H1 (cell line): ENCODE measurements at regions not wholly inside any gene's neighbourhood (a gene's known extent, or its start where the extent isn't known, plus 50 kb on each side); places are given as distances from the start of the nearest gene placed in this dataset.

Experiments used
- CTCF ChIA-PET: fragments of 300-600 bp; sonication (Branson Sonifier 250); formaldehyde crosslinking; loops from one replicate; lab custom pipeline; 2021; ENCODE audit not compliant: partially characterized antibody; lab: Charles Lee
- POLR2A ChIA-PET: fragments of 300-600 bp; sonication (Branson Sonifier 250); formaldehyde crosslinking; loops from one replicate; lab custom pipeline; 2021; ENCODE audit warnings: inconsistent platforms; ENCODE audit not compliant: partially characterized antibody; lab: Charles Lee
- DNase-seq, 2 experiments: peaks; one replicate each; pipeline versions ENCODE4 v3.0.0 to v3.0.0-alpha.2; 2010 to 2022; ENCODE audit warnings: low spot score in 2 of 2, low read depth in 1 of 2, mixed read lengths in 1 of 2
- FAIRE-seq: peaks from 2 replicates; lab custom pipeline; 2011; peaks lifted over from hg19 to GRCh38; lab: Jason Lieb, UNC
- H2AFZ ChIP-seq: 2 replicates; pipeline ENCODE4 v1.8.1; 2012; ENCODE audit warnings: low read length, inconsistent platforms
- H2AK5ac ChIP-seq: 2 replicates; pipeline ENCODE4 v1.6.1; 2013; ENCODE audit warnings: low read depth, low read length
- H2BK120ac ChIP-seq: replicated peaks from 2 replicates; pipeline ENCODE3; 2013; ENCODE audit warnings: low read depth, low read length, inconsistent platforms
- H2BK12ac ChIP-seq: 2 replicates; pipeline ENCODE4 v1.6.1; 2013; ENCODE audit warnings: low read depth, low read length
- H2BK15ac ChIP-seq: 2 replicates; pipeline ENCODE4 v1.6.1; 2013; ENCODE audit warnings: low read length
- H2BK20ac ChIP-seq: 2 replicates; pipeline ENCODE4 v1.6.1; 2013; ENCODE audit warnings: low read length
- H2BK5ac ChIP-seq: 2 replicates; pipeline ENCODE4 v1.6.1; 2013; ENCODE audit warnings: low read depth, low read length
- H3K14ac ChIP-seq: 2 replicates; pipeline ENCODE4 v1.6.1; 2013; ENCODE audit warnings: inconsistent platforms; ENCODE audit not compliant: insufficient read length
- H3K18ac ChIP-seq: 2 replicates; pipeline ENCODE4 v1.6.1; 2013; ENCODE audit warnings: low read length; ENCODE audit errors: extremely low read depth
- H3K23ac ChIP-seq: 2 replicates; pipeline ENCODE4 v1.6.1; 2013; ENCODE audit warnings: inconsistent platforms; ENCODE audit not compliant: insufficient read length
- H3K23me2 ChIP-seq: 2 replicates; pipeline ENCODE4 v1.6.1; 2013; ENCODE audit warnings: low read depth, low read length
- H3K27ac ChIP-seq: 2 replicates; pipeline ENCODE4 v1.6.1; 2011; ENCODE audit warnings: low read depth, low read length, inconsistent platforms
- H3K27me3 ChIP-seq, 4 experiments: replicated peaks in 1 of 4; 1 replicate in 1 of 4; 2 replicates in 3 of 4; pipeline versions ENCODE4 v1.6.1 to v1.8.1; 2011 to 2013; ENCODE audit warnings: low read length in 3 of 4, mild to moderate bottlenecking in 3 of 4, inconsistent platforms in 2 of 4, mixed read lengths in 2 of 4, moderate library complexity in 1 of 4; ENCODE audit not compliant: control insufficient read depth in 3 of 4, insufficient read depth in 3 of 4; ENCODE audit errors: extremely low read depth in 1 of 4
- H3K36me3 ChIP-seq, 4 experiments: 2 replicates each; pipeline versions ENCODE4 v1.6.1 to v1.8.1; 2011 to 2013; ENCODE audit warnings: mild to moderate bottlenecking in 4 of 4, low read length in 3 of 4, moderate library complexity in 2 of 4, control low read depth in 1 of 4, inconsistent platforms in 1 of 4; ENCODE audit not compliant: insufficient read depth in 4 of 4, control insufficient read depth in 2 of 4
- H3K4ac ChIP-seq: replicated peaks from 2 replicates; pipeline ENCODE3; 2013; ENCODE audit warnings: low read length, low read depth, mixed read lengths, inconsistent platforms; ENCODE audit not compliant: insufficient read length
- H3K4me1 ChIP-seq, 4 experiments: replicated peaks in 1 of 4; 1 replicate in 1 of 4; 2 replicates in 3 of 4; pipeline versions ENCODE4 v1.6.1 to v1.8.1; 2011 to 2013; ENCODE audit warnings: low read length in 3 of 4, inconsistent platforms in 2 of 4, mixed read lengths in 1 of 4; ENCODE audit not compliant: insufficient read depth in 4 of 4, control insufficient read depth in 3 of 4
- H3K4me2 ChIP-seq, 2 experiments: 2 replicates each; pipeline versions ENCODE4 v1.6.1 to v1.8.1; 2011 to 2013; ENCODE audit warnings: low read depth in 2 of 2, low read length in 2 of 2, control low read depth in 1 of 2, inconsistent platforms in 1 of 2, mild to moderate bottlenecking in 1 of 2; ENCODE audit not compliant: insufficient read depth in 1 of 2
- H3K4me3 ChIP-seq, 4 experiments: fragments of 200-600, 300-600 bp in 1 of 4; sonication (generic), shearing (Covaris generic), sonication (Bioruptor Twin) in 1 of 4; 2 replicates each; pipeline versions ENCODE4 v1.5.1 to v1.8.1; 2011 to 2016; ENCODE audit warnings: low read length in 4 of 4, low read depth in 3 of 4, control low read depth in 2 of 4, inconsistent platforms in 2 of 4, mild to moderate bottlenecking in 2 of 4, mixed read lengths in 1 of 4, moderate library complexity in 1 of 4; ENCODE audit not compliant: insufficient read depth in 2 of 4; ENCODE audit errors: extremely low read depth in 1 of 4
- H3K56ac ChIP-seq: replicated peaks from 2 replicates; pipeline ENCODE3; 2013; ENCODE audit warnings: low read depth, mild to moderate bottlenecking, mixed read lengths, low read length, inconsistent platforms; ENCODE audit not compliant: insufficient read length
- H3K79me1 ChIP-seq: 2 replicates; pipeline ENCODE4 v1.6.1; 2013; ENCODE audit warnings: low read depth, low read length, control low read depth
- H3K79me2 ChIP-seq, 2 experiments: 2 replicates each; pipeline versions ENCODE4 v1.6.1 to v1.8.1; 2012 to 2013; ENCODE audit warnings: low read length in 2 of 2, mild to moderate bottlenecking in 2 of 2, inconsistent platforms in 1 of 2; ENCODE audit not compliant: insufficient read depth in 2 of 2, control insufficient read depth in 1 of 2
- H3K9ac ChIP-seq, 4 experiments: replicated peaks in 1 of 4; 1 replicate in 1 of 4; 2 replicates in 3 of 4; pipeline versions ENCODE4 v1.6.1 to v1.8.1; 2011 to 2013; ENCODE audit warnings: low read depth in 3 of 4, low read length in 3 of 4, control low read depth in 2 of 4, mild to moderate bottlenecking in 2 of 4, moderate library complexity in 2 of 4, inconsistent platforms in 1 of 4; ENCODE audit errors: extremely low read depth in 1 of 4
- H3K9me3 ChIP-seq, 2 experiments: 2 replicates each; pipeline versions ENCODE4 v1.6.1 to v1.8.1; 2012 to 2013; ENCODE audit warnings: mild to moderate bottlenecking in 2 of 2, moderate library complexity in 2 of 2, control low read depth in 1 of 2, inconsistent platforms in 1 of 2, low read depth in 1 of 2, low read length in 1 of 2, mixed read lengths in 1 of 2; ENCODE audit not compliant: insufficient read depth in 2 of 2
- H4K20me1 ChIP-seq, 2 experiments: replicated peaks in 1 of 2; 2 replicates each; pipeline versions ENCODE3 to v1.8.1; 2011 to 2013; ENCODE audit warnings: inconsistent platforms in 2 of 2, low read length in 2 of 2, mild to moderate bottlenecking in 1 of 2; ENCODE audit not compliant: insufficient read depth in 2 of 2, control insufficient read depth in 1 of 2
- H4K5ac ChIP-seq: 2 replicates; pipeline ENCODE4 v1.6.1; 2013; ENCODE audit warnings: low read length, low read depth, mixed read lengths, inconsistent platforms; ENCODE audit not compliant: insufficient read length
- H4K8ac ChIP-seq: 2 replicates; pipeline ENCODE4 v1.8.0; 2013; ENCODE audit warnings: mild to moderate bottlenecking, moderate library complexity, low read length, inconsistent platforms; ENCODE audit not compliant: insufficient read depth; ENCODE audit errors: extremely low read depth
- H4K91ac ChIP-seq: replicated peaks from 2 replicates; pipeline ENCODE3; 2013; ENCODE audit warnings: low read length, mixed read lengths, inconsistent platforms; ENCODE audit not compliant: insufficient read length
- ASH2L ChIP-seq: fragments of 200-600, 300-600 bp; sonication (generic); IDR thresholded peaks from one replicate; pipeline ENCODE4 v1.7.1; 2017; ENCODE audit warnings: low read length
- CEBPB ChIP-seq: IDR thresholded peaks from 2 replicates; pipeline ENCODE4 v1.6.1; 2012; ENCODE audit warnings: low read depth, low read length
- CREB1 ChIP-seq: IDR thresholded peaks from 2 replicates; pipeline ENCODE4 v1.6.1; 2012; ENCODE audit warnings: inconsistent platforms
- HDAC6 ChIP-seq: IDR thresholded peaks from one replicate; pipeline ENCODE4 v1.7.1; 2012; ENCODE audit warnings: low read depth, mild to moderate bottlenecking, inconsistent platforms, low read length, moderate library complexity
- MAX ChIP-seq: IDR thresholded peaks from 2 replicates; pipeline ENCODE4 v1.6.1; 2012; ENCODE audit warnings: inconsistent platforms
- NANOG ChIP-seq: IDR thresholded peaks from 2 replicates; pipeline ENCODE4 v1.6.1; 2011; ENCODE audit warnings: low read length, low read depth, mild to moderate bottlenecking, inconsistent platforms; ENCODE audit not compliant: insufficient read depth, poor library complexity, severe bottlenecking
- NRF1 ChIP-seq: IDR thresholded peaks from 2 replicates; pipeline ENCODE4 v1.6.1; 2011; ENCODE audit warnings: mild to moderate bottlenecking, low read depth, low read length, improper control_type of control experiment
- POLR2A ChIP-seq, 2 experiments: IDR thresholded peaks; 1 replicate in 1 of 2; 2 replicates in 1 of 2; pipeline ENCODE4 v1.6.1; 2011; ENCODE audit warnings: low read depth in 2 of 2, low read length in 2 of 2, mild to moderate bottlenecking in 2 of 2; ENCODE audit errors: control extremely low read depth in 1 of 2
- RNF2 ChIP-seq: fragments of 200-900, 300-1000 bp; sonication (generic); IDR thresholded peaks from 2 replicates; pipeline ENCODE4 v1.7.1; 2016; ENCODE audit warnings: borderline replicate concordance, low read depth, mild to moderate bottlenecking, antibody characterized with exemption, low read length; ENCODE audit not compliant: poor library complexity, severe bottlenecking; ENCODE audit errors: missing control alignments
- SIN3A ChIP-seq, 2 experiments: IDR thresholded peaks in 1 of 2; conservative IDR thresholded peaks in 1 of 2; 2 replicates each; pipeline ENCODE4 v1.6.1; 2011 to 2012; ENCODE audit warnings: low read length in 2 of 2, improper control_type of control experiment in 1 of 2, low read depth in 1 of 2, mild to moderate bottlenecking in 1 of 2
- SP1 ChIP-seq: IDR thresholded peaks from 2 replicates; pipeline ENCODE4 v1.6.1; 2011; ENCODE audit warnings: low read depth, low read length
- SUZ12 ChIP-seq: fragments of 200-600 bp; sonication (generic); IDR thresholded peaks from 2 replicates; pipeline ENCODE4 v1.6.1; 2012; ENCODE audit warnings: mild to moderate bottlenecking, inconsistent platforms, low read length, moderate library complexity, mixed read lengths
- TBP ChIP-seq: IDR thresholded peaks from 2 replicates; pipeline ENCODE4 v1.6.1; 2011; ENCODE audit warnings: low read depth, low read length, improper control_type of control experiment
- ZNF274 ChIP-seq: IDR thresholded peaks from 2 replicates; pipeline ENCODE4 v1.7.0; 2012; ENCODE audit warnings: low read length, borderline replicate concordance; ENCODE audit errors: extremely low read depth
- WGBS, 2 experiments: shearing (Covaris generic) in 1 of 2; methylation state at CpG; one replicate each; pipeline versions ENCODE4 v1.1.6 to v1.1.7; 2013 to 2015; ENCODE audit warnings: low lambda C conversion rate in 2 of 2, mixed read lengths in 2 of 2, inconsistent platforms in 1 of 2, low coverage in 1 of 2, missing lambda C conversion rate in 1 of 2; ENCODE audit not compliant: insufficient replicate concordance in 2 of 2, insufficient coverage in 1 of 2, insufficient read length in 1 of 2; ENCODE audit errors: extremely low coverage in 1 of 2, missing lambda C conversion rate in 1 of 2; 5-methylcytosine and 5-hydroxymethylcytosine counted together

DNA sequence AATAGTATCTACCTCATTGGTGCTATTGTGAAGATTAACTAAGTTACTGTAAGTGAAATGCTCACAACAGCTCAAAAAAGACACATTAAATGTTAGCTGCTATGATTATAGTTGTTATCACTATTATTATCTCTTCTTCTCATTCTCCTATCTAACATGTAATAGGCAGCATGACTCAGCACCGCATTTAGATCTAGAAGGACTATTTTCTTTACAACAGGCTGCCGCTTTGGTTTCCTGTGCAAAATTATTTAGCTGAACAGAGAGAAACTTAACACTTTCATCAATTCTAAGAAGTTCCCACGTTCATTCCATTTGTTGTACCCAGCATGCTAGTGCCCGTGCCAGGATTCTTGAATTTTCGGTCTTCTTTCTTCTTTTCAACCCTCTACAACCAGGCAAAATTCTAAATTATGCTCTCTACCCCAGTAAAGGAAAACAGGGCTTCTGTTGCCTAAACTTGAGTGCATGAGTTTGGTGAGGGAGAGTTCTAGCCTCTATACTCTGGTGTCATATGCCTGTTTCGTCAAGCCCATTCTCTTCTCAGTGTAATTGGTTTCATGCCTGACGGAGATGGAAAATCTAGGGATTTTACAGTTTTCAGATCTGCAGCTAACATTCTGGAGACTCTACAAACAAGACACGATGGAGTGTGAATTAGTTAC lies 378.9 kb downstream of the PPP1R2C start:
- Histone ChIP-seq H2AFZ (no peak overlapping the region), H4K91ac (no peak overlapping the region), H2BK20ac (no peak overlapping the region), H3K36me3 (no peaks in the 10 kb centered on the region), H2BK120ac (no peak overlapping the region), H2BK12ac (no peak overlapping the region), H3K79me2 (no peaks in the 10 kb centered on the region), H3K4ac (no peak overlapping the region), H4K5ac (no peak overlapping the region), H3K79me1 (no peaks in the 10 kb centered on the region), H3K4me2 (no peak overlapping the region), H4K8ac (no peak overlapping the region), H3K14ac (no peak overlapping the region), H4K20me1 (no peaks in the 10 kb centered on the region), H3K23me2 (no peaks in the 10 kb centered on the region), H3K27ac (no peak overlapping the region), H3K4me1 (no peaks in the 10 kb centered on the region), H3K18ac (no peak overlapping the region), H2AK5ac (no peak overlapping the region), H3K9ac (no peak overlapping the region), H2BK5ac (no peak overlapping the region), H3K27me3 (no peaks in the 10 kb centered on the region), H3K4me3 (no peak overlapping the region), H3K9me3 (no peaks in the 10 kb centered on the region), H2BK15ac (no peak overlapping the region), H3K23ac (no peak overlapping the region), H3K56ac (no peak overlapping the region)
- POLR2A ChIA-PET = no interaction called here
- FAIRE-seq = peak; percentile 57
- CTCF ChIA-PET = interaction anchor here (0.9 kb wide), 1 partner anchor 1160 kb away, joined by 3 read pairs; no protein-coding TSS in a partner anchor
- WGBS, 2 experiments = 88% methylated on average over 7 of the region's 8 CpGs; no CpG with 5 or more reads in 1 of the 2 experiments
- DNase-seq = no peak
- no peak for TF ChIP-seq ZNF274
- TF ChIP-seq SUZ12 = no peak
- TF ChIP-seq NRF1 = no peak
- no peak for TF ChIP-seq SIN3A (conservative IDR thresholded peaks at IDR 0.05 in 1 of 2, IDR thresholded peaks at IDR 0.05 in 1 of 2; ENCODE audit: low read depth in 1 of 2, low read length in 2 of 2)
- TF ChIP-seq TBP = no peak
- TF ChIP-seq MAX = no peak
- no peak for TF ChIP-seq ASH2L
- no peak for TF ChIP-seq CEBPB
- TF ChIP-seq SP1 = no peak
- TF ChIP-seq HDAC6 = no peak
- no peak for TF ChIP-seq CREB1
- TF ChIP-seq RNF2 = no peak
- no peak for TF ChIP-seq POLR2A (IDR thresholded peaks at IDR 0.05; ENCODE audit: control extremely low read depth in 1 of 2, low read depth in 2 of 2, low read length in 2 of 2)
- TF ChIP-seq NANOG = no peak
